Stimulated activated CD4-positive, alpha-beta T cell treated with anti-CD3 and anti-CD28 coated beads, Interleukin-4, amount 100 ng/mL, for 4 hours (primary cell): ENCODE measurements at regions not wholly inside any gene's neighbourhood (a gene's known extent, or its start where the extent isn't known, plus 50 kb on each side); places are given as distances from the start of the nearest gene placed in this dataset.

Experiments used
- DNase-seq, 2 experiments: peaks; one replicate each; pipeline ENCODE4 v3.0.0-alpha.2; 2020

DNA sequence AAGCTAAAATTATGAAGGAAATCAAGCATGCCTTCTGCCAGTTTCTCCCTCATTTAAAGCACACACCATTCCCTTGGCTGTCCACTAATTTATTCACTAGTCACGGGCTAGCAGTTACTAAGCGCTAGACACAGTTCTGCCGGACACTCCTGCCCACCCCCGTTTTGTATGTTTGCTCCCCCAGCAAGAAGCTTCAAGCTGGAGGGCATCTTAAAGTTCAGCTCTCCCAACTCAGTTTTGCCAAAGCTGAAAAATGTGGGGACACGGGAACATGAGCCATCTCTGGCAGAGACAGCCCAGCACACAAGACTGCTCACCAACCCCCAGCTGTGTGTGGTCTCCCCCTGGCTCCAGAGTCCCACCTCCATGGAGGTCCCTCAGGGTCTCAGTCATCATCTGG, 263.6 kb downstream of the BRD1 start:
- no peak for DNase-seq

DNA sequence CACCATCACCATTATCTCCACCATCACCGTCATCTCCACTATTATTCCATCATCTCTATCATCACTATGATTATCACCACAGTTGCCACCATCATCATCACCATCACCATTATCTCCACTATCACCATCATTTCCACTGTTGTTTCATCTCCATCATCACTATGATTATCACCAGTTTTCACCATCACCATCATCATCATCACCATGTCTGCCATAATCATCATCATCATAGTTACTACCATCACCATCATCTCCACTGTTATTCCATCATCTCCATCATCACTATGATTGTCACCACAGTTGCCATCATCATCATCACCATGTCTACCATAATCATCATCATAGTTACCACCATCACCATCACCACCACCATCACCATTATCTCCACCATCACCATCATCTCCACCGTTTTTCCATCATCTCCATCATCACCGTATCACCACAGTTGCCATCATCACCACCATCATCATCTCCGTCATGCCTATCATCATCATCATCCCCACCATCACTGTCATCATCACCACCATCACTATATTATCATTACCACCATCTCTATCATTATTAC, 264.9 kb downstream of the BRD1 start:
- DNase-seq = no peak

DNA sequence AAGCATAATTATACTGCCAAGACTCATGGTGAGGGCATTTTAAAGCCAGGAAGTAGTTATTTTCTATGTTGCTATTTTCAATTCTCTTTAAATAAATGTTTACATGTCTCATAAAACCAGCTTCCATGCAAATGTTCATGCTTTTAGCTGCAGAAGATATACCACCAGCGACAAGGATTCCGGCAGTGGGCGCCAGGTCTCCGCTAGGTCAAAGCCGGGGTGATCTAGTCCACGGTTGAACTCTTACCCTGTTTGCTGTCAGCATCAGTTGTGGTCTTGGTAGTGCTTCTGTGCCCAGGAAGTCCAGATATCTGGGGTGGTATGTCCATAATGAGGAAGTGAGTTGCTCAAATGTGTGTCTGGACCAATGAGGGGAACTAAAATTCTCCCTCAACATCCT, 265.7 kb downstream of the BRD1 start:
- no peak for DNase-seq

GRCh38 chr22:49561338-49561737, 266.3 kb downstream of the BRD1 start:
- DNase-seq = no peak

GRCh38 chr22:49555526-49555925, 272.1 kb downstream of the BRD1 start:
- no peak for DNase-seq

- DNase-seq = no peak
Observed at GRCh38 chr22:49554741-49555140, 272.9 kb downstream of the BRD1 start.

GRCh38 chr22:49554296-49554625, 273.4 kb downstream of the BRD1 start:
- no peak for DNase-seq

- DNase-seq = no peak
Observed at GRCh38 chr22:49553518-49554295, 274.0 kb downstream of the BRD1 start.

- DNase-seq = no peak
Observed at GRCh38 chr22:49553076-49553475, 274.6 kb downstream of the BRD1 start.

DNA sequence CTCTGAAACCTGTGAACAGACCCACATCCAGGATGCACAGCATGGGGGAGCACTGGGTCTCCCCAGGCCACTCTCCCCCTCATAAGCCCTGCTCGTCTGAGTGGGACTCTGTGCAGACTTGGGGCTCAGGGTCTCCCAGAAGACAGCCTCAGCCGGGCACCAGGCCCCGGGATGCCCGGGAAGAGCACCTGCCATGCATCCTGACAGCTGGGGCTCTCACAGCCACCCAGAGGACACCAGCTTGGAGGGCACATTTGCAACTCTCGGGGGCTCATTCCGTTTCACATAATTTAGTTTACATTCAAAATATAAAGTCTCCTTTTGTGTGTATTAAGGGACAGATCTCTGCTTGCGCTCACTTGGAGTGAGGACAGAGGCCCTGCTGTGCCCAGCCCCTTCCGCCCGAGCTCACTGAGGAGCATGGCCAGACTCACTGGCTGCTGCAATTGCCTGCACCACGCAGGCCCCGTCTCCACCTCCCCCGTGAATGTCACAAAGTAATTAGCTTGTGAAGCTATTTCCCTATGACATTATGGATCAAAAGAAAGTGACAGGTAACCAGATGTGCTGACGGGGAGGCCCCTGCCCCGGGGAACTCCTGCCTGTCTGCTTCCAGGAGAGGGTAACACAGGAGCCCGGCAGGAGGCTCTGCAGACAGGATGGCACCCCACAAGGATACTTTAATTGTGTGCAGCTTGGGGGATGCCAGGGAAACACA, 275.6 kb downstream of the BRD1 start:
- no peak for DNase-seq

GRCh38 chr22:49551446-49551845, 276.2 kb downstream of the BRD1 start:
- no peak for DNase-seq

DNA sequence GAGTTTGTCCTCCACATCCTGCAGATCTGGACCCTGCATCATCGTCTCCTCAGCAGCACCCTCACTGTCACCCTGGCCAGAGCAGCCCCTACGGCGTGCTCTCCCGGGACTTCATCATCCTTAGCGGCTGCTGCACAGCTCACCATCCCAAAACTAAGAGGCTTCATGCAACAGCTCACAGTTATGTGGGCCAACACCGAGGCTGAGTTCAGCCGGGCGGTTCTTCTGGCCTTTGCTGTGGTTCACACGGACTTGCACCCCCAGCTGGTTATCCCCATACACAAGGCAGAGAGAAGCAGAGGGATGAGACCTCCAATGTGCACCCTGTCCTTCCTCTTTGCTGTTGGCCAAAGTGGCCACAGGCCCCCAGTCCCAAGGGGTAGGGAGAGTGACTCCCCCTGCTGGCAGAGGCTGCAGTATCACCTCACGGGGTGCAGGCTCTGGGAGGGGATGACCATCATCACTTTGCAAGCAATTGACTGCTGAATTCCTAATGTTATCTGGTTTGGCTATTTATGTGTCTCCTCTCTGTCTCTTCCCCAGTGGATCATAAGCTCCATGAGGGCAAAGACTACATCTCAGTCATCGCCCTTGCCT, 276.8 kb downstream of the BRD1 start:
- DNase-seq = no peak

- no peak for DNase-seq
Observed at GRCh38 chr22:49550141-49550430, 277.6 kb downstream of the BRD1 start.

DNA sequence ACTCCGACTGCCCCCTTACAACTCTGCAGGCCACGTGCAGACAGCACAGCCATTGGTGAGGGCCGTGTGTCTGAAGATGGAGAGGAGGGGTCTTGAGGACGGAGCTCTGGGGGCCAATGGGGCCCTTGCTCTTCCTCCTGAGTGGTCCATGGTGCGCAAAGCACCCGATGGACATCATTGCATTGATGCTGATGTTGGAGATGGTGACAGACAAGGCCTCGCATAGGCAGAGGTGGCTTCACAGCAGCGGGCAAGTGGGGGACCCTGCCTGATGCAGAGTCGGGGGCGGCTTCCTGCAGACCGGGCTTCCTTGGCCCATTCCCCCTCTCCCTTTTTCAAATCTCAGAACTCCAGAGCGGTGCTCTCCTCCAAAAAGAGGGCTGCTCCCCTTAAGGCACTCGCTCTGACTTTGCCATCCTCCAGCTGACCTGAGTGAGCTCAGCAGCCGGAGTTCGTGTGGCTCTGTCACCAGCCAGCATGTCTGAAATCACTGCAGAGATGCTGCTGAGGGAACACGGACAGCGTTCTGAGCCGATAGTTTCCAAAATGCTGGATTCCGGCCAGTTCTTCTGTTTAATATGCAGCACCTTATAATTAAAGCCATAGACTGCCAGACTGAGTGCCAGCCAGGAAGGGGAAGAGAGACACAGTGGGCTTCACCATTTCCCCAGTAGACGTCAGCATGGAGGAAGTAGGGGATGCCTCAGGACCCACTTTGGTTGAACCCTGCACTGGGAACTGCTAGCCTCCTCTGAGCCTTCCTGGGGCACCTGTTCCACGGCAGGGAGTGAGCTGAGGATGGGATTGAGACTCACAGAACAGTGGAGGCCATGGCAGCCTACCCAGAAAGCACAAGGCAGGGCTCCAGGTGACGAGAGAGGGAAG, 278.2 kb downstream of the BRD1 start:
- no peak for DNase-seq

DNA sequence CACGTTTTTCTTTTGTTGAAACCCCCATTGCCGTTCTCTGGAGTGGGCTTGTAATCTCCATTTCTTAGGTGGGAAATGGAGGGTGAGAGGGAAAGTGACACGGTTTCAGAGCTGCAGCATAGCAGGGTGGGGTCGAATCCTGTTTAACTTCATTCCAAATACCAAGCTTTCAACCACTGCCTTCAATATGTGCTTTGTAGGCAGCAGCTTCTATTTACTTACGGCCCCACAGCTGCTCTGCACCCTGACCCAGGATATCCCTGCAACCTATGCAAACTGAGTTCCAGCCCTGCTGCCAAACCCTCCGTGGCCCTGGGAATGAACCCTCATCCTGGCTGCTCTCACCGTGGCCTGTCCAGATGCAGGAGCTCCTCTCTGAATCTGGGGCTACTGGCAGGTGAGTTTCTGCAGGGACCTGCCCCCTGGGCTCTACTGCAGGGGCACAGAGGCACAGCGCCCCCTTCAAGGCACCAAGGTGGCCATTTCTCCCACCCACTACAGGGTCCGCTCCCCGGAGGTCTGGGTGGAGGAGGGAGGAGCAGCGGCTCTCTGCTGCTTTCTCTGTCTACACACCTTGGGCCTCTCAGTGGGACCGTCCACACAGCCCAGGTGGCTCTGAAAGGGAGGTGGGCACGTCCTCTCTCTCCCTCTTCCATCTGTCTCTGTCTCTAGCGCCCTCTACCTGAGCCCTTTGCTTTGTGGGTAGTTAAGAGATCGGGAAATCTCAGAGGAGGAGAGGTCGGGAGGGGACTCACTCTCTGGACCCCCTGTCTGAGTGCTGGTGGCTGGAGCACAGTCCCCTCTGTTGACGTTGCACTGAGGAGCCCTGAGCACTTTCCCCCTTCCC, 279.1 kb downstream of the BRD1 start:
- no peak for DNase-seq

DNA sequence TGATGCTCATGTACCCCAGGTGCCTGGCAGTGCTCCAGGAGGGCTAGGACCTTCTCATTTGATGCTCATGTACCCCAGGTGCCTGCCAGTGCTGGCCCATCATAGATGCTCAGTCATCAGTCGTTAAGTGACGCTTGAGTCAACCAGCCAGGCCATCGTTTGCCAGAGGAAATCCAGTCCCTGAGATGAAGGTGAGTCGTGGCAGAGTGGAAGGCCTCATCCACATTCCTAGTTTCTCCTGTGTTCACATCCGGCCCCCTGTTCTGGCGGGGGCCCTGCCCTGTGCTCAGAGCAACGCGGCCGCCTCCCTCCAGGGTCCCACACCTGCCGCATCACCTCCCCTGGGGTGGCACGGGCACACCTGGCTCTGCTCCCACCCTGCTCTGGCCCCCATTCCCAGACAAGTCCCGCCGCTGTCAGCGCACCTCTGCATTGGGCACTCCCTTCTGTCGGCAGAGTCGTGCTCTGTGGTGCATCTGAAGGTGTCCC, 279.9 kb downstream of the BRD1 start:
- DNase-seq = no peak

DNA sequence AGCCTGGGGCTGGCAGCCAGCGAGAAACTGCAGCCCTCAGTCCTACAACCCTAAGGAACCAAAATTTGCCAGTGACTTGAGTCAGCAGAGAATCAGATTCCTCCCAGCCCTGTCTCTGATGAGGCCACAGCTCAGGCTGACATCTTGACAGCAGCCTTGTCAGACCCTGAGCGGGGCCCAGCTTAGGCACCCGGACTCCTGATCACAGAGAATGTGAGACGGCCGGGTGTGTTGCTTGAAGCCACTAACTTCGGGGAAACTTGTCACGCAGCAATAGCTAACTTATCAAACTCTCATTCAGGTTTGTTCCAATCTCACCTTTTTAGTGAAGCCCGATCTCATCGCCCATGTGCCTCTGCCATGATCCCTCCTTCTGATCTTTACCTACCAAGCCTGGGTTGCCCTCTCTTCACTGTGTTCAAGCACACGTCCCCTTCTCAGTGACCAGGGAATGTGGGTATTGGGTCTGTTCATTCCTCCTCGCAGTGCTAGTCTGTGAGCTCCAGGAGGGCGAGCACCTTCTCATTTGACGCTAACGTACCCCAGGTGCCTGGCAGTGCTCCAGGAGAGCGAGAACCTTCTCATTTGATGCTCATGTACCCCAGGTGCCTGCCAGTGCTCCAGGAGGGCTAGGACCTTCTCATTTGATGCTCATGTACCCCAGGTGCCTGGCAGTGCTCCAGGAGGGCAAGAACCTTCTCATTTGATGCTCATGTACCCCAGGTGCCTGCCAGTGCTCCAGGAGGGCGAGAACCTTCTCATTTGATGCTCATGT, 280.7 kb downstream of the BRD1 start:
- no peak for DNase-seq

DNA sequence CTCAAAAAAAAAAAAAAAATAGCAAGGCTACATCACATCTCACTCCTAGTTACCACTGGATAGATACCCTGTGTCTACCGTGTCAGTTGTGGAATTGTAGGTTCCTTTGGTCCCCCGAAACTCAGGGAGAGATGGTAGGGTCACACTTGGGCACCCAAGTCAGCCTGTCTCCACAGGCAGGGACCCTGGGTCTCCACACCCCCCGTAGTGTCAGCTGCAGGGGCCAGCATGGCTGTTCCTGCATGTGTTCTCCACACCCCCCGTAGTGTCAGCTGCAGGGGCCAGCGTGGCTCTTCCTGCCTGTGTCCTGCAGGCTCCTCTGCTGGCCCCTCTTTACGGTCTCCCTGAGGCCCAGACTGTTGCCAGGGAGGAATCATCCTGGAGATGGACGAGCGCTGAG, 282.1 kb downstream of the BRD1 start:
- DNase-seq = no peak

- no peak for DNase-seq
Observed at GRCh38 chr22:49544286-49544685, 283.4 kb downstream of the BRD1 start.

DNA sequence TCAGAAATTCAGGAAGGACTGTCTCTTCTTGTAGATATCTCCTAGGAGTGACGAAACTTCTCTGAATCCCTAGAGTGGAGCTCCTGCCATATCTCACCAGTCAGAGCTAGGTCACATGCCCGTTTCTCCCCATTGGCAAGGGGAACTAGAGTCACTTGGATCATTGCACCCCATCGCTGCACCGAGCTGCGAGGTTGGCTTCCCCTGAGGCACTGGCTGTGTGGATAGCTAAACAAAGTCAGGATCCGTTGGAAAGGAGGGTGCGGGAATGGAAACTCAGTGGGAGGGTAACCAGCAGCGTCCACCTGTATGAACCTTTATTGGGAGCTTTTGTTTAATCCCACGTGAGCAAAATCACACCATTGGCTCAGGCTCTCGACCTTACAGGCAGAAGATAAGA, 283.8 kb downstream of the BRD1 start:
- DNase-seq = no peak

DNA sequence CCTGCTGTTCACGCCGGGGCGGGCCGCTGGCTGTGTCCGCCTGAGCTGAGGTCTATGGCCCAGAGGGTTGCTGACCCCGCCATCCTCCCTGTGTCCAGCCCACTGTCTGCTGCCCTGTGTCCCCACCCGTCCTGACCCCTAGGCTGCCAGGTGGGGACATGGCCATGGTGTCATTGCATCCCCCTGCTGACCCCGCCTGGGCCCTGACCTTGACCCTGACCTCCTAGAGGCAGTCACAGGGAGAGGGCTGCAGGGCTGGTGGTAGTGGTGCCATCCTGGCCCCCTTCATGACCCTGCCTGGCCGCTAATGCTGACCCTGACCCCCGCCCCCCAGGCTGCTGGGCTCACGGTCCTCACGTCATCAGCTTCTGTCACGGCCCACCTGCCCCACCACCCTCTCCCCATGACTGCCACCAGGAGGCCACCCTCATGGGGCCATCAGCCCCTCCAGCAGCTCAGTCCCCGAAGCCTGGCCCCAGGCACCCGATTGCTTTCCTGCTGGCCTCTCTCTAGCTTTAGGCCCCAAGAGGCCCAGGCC, 285.9 kb downstream of the BRD1 start:
- no peak for DNase-seq
